H1 (cell line): ENCODE measurements at regions not wholly inside any gene's neighbourhood (a gene's known extent, or its start where the extent isn't known, plus 50 kb on each side); places are given as distances from the start of the nearest gene placed in this dataset.

Experiments used
- CTCF ChIA-PET: fragments of 300-600 bp; sonication (Branson Sonifier 250); formaldehyde crosslinking; loops from one replicate; lab custom pipeline; 2021; ENCODE audit not compliant: partially characterized antibody; lab: Charles Lee
- POLR2A ChIA-PET: fragments of 300-600 bp; sonication (Branson Sonifier 250); formaldehyde crosslinking; loops from one replicate; lab custom pipeline; 2021; ENCODE audit warnings: inconsistent platforms; ENCODE audit not compliant: partially characterized antibody; lab: Charles Lee
- DNase-seq, 2 experiments: peaks; one replicate each; pipeline versions ENCODE4 v3.0.0 to v3.0.0-alpha.2; 2010 to 2022; ENCODE audit warnings: low spot score in 2 of 2, low read depth in 1 of 2, mixed read lengths in 1 of 2
- FAIRE-seq: peaks from 2 replicates; lab custom pipeline; 2011; peaks lifted over from hg19 to GRCh38; lab: Jason Lieb, UNC
- H2AFZ ChIP-seq: 2 replicates; pipeline ENCODE4 v1.8.1; 2012; ENCODE audit warnings: low read length, inconsistent platforms
- H2AK5ac ChIP-seq: 2 replicates; pipeline ENCODE4 v1.6.1; 2013; ENCODE audit warnings: low read depth, low read length
- H2BK120ac ChIP-seq: replicated peaks from 2 replicates; pipeline ENCODE3; 2013; ENCODE audit warnings: low read depth, low read length, inconsistent platforms
- H2BK12ac ChIP-seq: 2 replicates; pipeline ENCODE4 v1.6.1; 2013; ENCODE audit warnings: low read depth, low read length
- H2BK15ac ChIP-seq: 2 replicates; pipeline ENCODE4 v1.6.1; 2013; ENCODE audit warnings: low read length
- H2BK20ac ChIP-seq: 2 replicates; pipeline ENCODE4 v1.6.1; 2013; ENCODE audit warnings: low read length
- H2BK5ac ChIP-seq: 2 replicates; pipeline ENCODE4 v1.6.1; 2013; ENCODE audit warnings: low read depth, low read length
- H3K14ac ChIP-seq: 2 replicates; pipeline ENCODE4 v1.6.1; 2013; ENCODE audit warnings: inconsistent platforms; ENCODE audit not compliant: insufficient read length
- H3K18ac ChIP-seq: 2 replicates; pipeline ENCODE4 v1.6.1; 2013; ENCODE audit warnings: low read length; ENCODE audit errors: extremely low read depth
- H3K23ac ChIP-seq: 2 replicates; pipeline ENCODE4 v1.6.1; 2013; ENCODE audit warnings: inconsistent platforms; ENCODE audit not compliant: insufficient read length
- H3K23me2 ChIP-seq: 2 replicates; pipeline ENCODE4 v1.6.1; 2013; ENCODE audit warnings: low read depth, low read length
- H3K27ac ChIP-seq: 2 replicates; pipeline ENCODE4 v1.6.1; 2011; ENCODE audit warnings: low read depth, low read length, inconsistent platforms
- H3K27me3 ChIP-seq, 4 experiments: replicated peaks in 1 of 4; 1 replicate in 1 of 4; 2 replicates in 3 of 4; pipeline versions ENCODE4 v1.6.1 to v1.8.1; 2011 to 2013; ENCODE audit warnings: low read length in 3 of 4, mild to moderate bottlenecking in 3 of 4, inconsistent platforms in 2 of 4, mixed read lengths in 2 of 4, moderate library complexity in 1 of 4; ENCODE audit not compliant: control insufficient read depth in 3 of 4, insufficient read depth in 3 of 4; ENCODE audit errors: extremely low read depth in 1 of 4
- H3K36me3 ChIP-seq, 4 experiments: 2 replicates each; pipeline versions ENCODE4 v1.6.1 to v1.8.1; 2011 to 2013; ENCODE audit warnings: mild to moderate bottlenecking in 4 of 4, low read length in 3 of 4, moderate library complexity in 2 of 4, control low read depth in 1 of 4, inconsistent platforms in 1 of 4; ENCODE audit not compliant: insufficient read depth in 4 of 4, control insufficient read depth in 2 of 4
- H3K4ac ChIP-seq: replicated peaks from 2 replicates; pipeline ENCODE3; 2013; ENCODE audit warnings: low read length, low read depth, mixed read lengths, inconsistent platforms; ENCODE audit not compliant: insufficient read length
- H3K4me1 ChIP-seq, 4 experiments: replicated peaks in 1 of 4; 1 replicate in 1 of 4; 2 replicates in 3 of 4; pipeline versions ENCODE4 v1.6.1 to v1.8.1; 2011 to 2013; ENCODE audit warnings: low read length in 3 of 4, inconsistent platforms in 2 of 4, mixed read lengths in 1 of 4; ENCODE audit not compliant: insufficient read depth in 4 of 4, control insufficient read depth in 3 of 4
- H3K4me2 ChIP-seq, 2 experiments: 2 replicates each; pipeline versions ENCODE4 v1.6.1 to v1.8.1; 2011 to 2013; ENCODE audit warnings: low read depth in 2 of 2, low read length in 2 of 2, control low read depth in 1 of 2, inconsistent platforms in 1 of 2, mild to moderate bottlenecking in 1 of 2; ENCODE audit not compliant: insufficient read depth in 1 of 2
- H3K4me3 ChIP-seq, 4 experiments: fragments of 200-600, 300-600 bp in 1 of 4; sonication (generic), shearing (Covaris generic), sonication (Bioruptor Twin) in 1 of 4; 2 replicates each; pipeline versions ENCODE4 v1.5.1 to v1.8.1; 2011 to 2016; ENCODE audit warnings: low read length in 4 of 4, low read depth in 3 of 4, control low read depth in 2 of 4, inconsistent platforms in 2 of 4, mild to moderate bottlenecking in 2 of 4, mixed read lengths in 1 of 4, moderate library complexity in 1 of 4; ENCODE audit not compliant: insufficient read depth in 2 of 4; ENCODE audit errors: extremely low read depth in 1 of 4
- H3K56ac ChIP-seq: replicated peaks from 2 replicates; pipeline ENCODE3; 2013; ENCODE audit warnings: low read depth, mild to moderate bottlenecking, mixed read lengths, low read length, inconsistent platforms; ENCODE audit not compliant: insufficient read length
- H3K79me1 ChIP-seq: 2 replicates; pipeline ENCODE4 v1.6.1; 2013; ENCODE audit warnings: low read depth, low read length, control low read depth
- H3K79me2 ChIP-seq, 2 experiments: 2 replicates each; pipeline versions ENCODE4 v1.6.1 to v1.8.1; 2012 to 2013; ENCODE audit warnings: low read length in 2 of 2, mild to moderate bottlenecking in 2 of 2, inconsistent platforms in 1 of 2; ENCODE audit not compliant: insufficient read depth in 2 of 2, control insufficient read depth in 1 of 2
- H3K9ac ChIP-seq, 4 experiments: replicated peaks in 1 of 4; 1 replicate in 1 of 4; 2 replicates in 3 of 4; pipeline versions ENCODE4 v1.6.1 to v1.8.1; 2011 to 2013; ENCODE audit warnings: low read depth in 3 of 4, low read length in 3 of 4, control low read depth in 2 of 4, mild to moderate bottlenecking in 2 of 4, moderate library complexity in 2 of 4, inconsistent platforms in 1 of 4; ENCODE audit errors: extremely low read depth in 1 of 4
- H3K9me3 ChIP-seq, 2 experiments: 2 replicates each; pipeline versions ENCODE4 v1.6.1 to v1.8.1; 2012 to 2013; ENCODE audit warnings: mild to moderate bottlenecking in 2 of 2, moderate library complexity in 2 of 2, control low read depth in 1 of 2, inconsistent platforms in 1 of 2, low read depth in 1 of 2, low read length in 1 of 2, mixed read lengths in 1 of 2; ENCODE audit not compliant: insufficient read depth in 2 of 2
- H4K20me1 ChIP-seq, 2 experiments: replicated peaks in 1 of 2; 2 replicates each; pipeline versions ENCODE3 to v1.8.1; 2011 to 2013; ENCODE audit warnings: inconsistent platforms in 2 of 2, low read length in 2 of 2, mild to moderate bottlenecking in 1 of 2; ENCODE audit not compliant: insufficient read depth in 2 of 2, control insufficient read depth in 1 of 2
- H4K5ac ChIP-seq: 2 replicates; pipeline ENCODE4 v1.6.1; 2013; ENCODE audit warnings: low read length, low read depth, mixed read lengths, inconsistent platforms; ENCODE audit not compliant: insufficient read length
- H4K8ac ChIP-seq: 2 replicates; pipeline ENCODE4 v1.8.0; 2013; ENCODE audit warnings: mild to moderate bottlenecking, moderate library complexity, low read length, inconsistent platforms; ENCODE audit not compliant: insufficient read depth; ENCODE audit errors: extremely low read depth
- H4K91ac ChIP-seq: replicated peaks from 2 replicates; pipeline ENCODE3; 2013; ENCODE audit warnings: low read length, mixed read lengths, inconsistent platforms; ENCODE audit not compliant: insufficient read length
- ASH2L ChIP-seq: fragments of 200-600, 300-600 bp; sonication (generic); IDR thresholded peaks from one replicate; pipeline ENCODE4 v1.7.1; 2017; ENCODE audit warnings: low read length
- ATF2 ChIP-seq: IDR thresholded peaks from 2 replicates; pipeline ENCODE4 v1.6.1; 2012; ENCODE audit warnings: low read length, inconsistent platforms
- CEBPB ChIP-seq: IDR thresholded peaks from 2 replicates; pipeline ENCODE4 v1.6.1; 2012; ENCODE audit warnings: low read depth, low read length
- CHD2 ChIP-seq: IDR thresholded peaks from 2 replicates; pipeline ENCODE4 v1.6.1; 2012; ENCODE audit warnings: low read length, improper control_type of control experiment
- CREB1 ChIP-seq: IDR thresholded peaks from 2 replicates; pipeline ENCODE4 v1.6.1; 2012; ENCODE audit warnings: inconsistent platforms
- EP300 ChIP-seq, 2 experiments: IDR thresholded peaks; 1 replicate in 1 of 2; 2 replicates in 1 of 2; pipeline ENCODE4 v1.6.1; 2011 to 2012; ENCODE audit warnings: low read depth in 2 of 2, low read length in 2 of 2, mild to moderate bottlenecking in 2 of 2, borderline replicate concordance in 1 of 2, inconsistent platforms in 1 of 2, moderate library complexity in 1 of 2
- NRF1 ChIP-seq: IDR thresholded peaks from 2 replicates; pipeline ENCODE4 v1.6.1; 2011; ENCODE audit warnings: mild to moderate bottlenecking, low read depth, low read length, improper control_type of control experiment
- SIN3A ChIP-seq, 2 experiments: IDR thresholded peaks in 1 of 2; conservative IDR thresholded peaks in 1 of 2; 2 replicates each; pipeline ENCODE4 v1.6.1; 2011 to 2012; ENCODE audit warnings: low read length in 2 of 2, improper control_type of control experiment in 1 of 2, low read depth in 1 of 2, mild to moderate bottlenecking in 1 of 2
- SP1 ChIP-seq: IDR thresholded peaks from 2 replicates; pipeline ENCODE4 v1.6.1; 2011; ENCODE audit warnings: low read depth, low read length
- TAF1 ChIP-seq: IDR thresholded peaks from 2 replicates; pipeline ENCODE4 v1.6.1; 2011; ENCODE audit warnings: mild to moderate bottlenecking, low read depth, low read length
- WGBS, 2 experiments: shearing (Covaris generic) in 1 of 2; methylation state at CpG; one replicate each; pipeline versions ENCODE4 v1.1.6 to v1.1.7; 2013 to 2015; ENCODE audit warnings: low lambda C conversion rate in 2 of 2, mixed read lengths in 2 of 2, inconsistent platforms in 1 of 2, low coverage in 1 of 2, missing lambda C conversion rate in 1 of 2; ENCODE audit not compliant: insufficient replicate concordance in 2 of 2, insufficient coverage in 1 of 2, insufficient read length in 1 of 2; ENCODE audit errors: extremely low coverage in 1 of 2, missing lambda C conversion rate in 1 of 2; 5-methylcytosine and 5-hydroxymethylcytosine counted together

GRCh38 chr16:9334103-9334502 is 242.7 kb downstream of the HAPSTR1 start:
- Histone ChIP-seq H4K8ac (no peak overlapping the region), H3K79me1 (no peaks in the 10 kb centered on the region), H3K14ac (no peak overlapping the region), H2AK5ac (no peak overlapping the region), H2BK12ac (no peak overlapping the region), H2BK5ac (no peak overlapping the region), H2BK20ac (no peak overlapping the region), H2BK120ac (no peak overlapping the region), H3K36me3 (no peaks in the 10 kb centered on the region), H3K23me2 (no peaks in the 10 kb centered on the region), H3K9ac (no peak overlapping the region), H3K56ac (no peak overlapping the region), H3K27me3 (no peaks in the 10 kb centered on the region), H2BK15ac (no peak overlapping the region), H3K23ac (no peak overlapping the region), H2AFZ (no peak overlapping the region), H4K20me1 (no peaks in the 10 kb centered on the region), H3K27ac (no peak overlapping the region), H3K79me2 (no peaks in the 10 kb centered on the region), H3K18ac (no peak overlapping the region), H3K4me3 (no peak overlapping the region), H4K5ac (no peak overlapping the region), H3K9me3 (no peaks in the 10 kb centered on the region; a peak in 1 of 4 replicates), H3K4me2 (no peak overlapping the region), H3K4ac (no peak overlapping the region), H4K91ac (no peak overlapping the region), H3K4me1 (no peaks in the 10 kb centered on the region)
- WGBS, 2 experiments = 100% methylated on average over 1 of the region's 1 CpG; no CpG with 5 or more reads in 1 of the 2 experiments
- TF ChIP-seq CEBPB (no peak), TAF1 (no peak), ASH2L (no peak), ATF2 (no peak), SP1 (no peak), NRF1 (no peak), EP300 (IDR thresholded peaks at IDR 0.05; ENCODE audit: borderline replicate concordance in 1 of 2, low read depth in 2 of 2, low read length in 2 of 2) (no peak), CHD2 (no peak), CREB1 (no peak), SIN3A (conservative IDR thresholded peaks at IDR 0.05 in 1 of 2, IDR thresholded peaks at IDR 0.05 in 1 of 2; ENCODE audit: low read depth in 1 of 2, low read length in 2 of 2) (no peak)
- ChIA-PET CTCF (no interaction called here), POLR2A (interaction anchor here (1.1 kb wide), 1 partner anchor 23 kb away, joined by 3 read pairs; no protein-coding TSS in a partner anchor)
- DNase-seq (no peak), FAIRE-seq (no peak)
